ENCODE measurements at regions not wholly inside any gene's neighbourhood (a gene's known extent, or its start where the extent isn't known, plus 50 kb on each side); places are given as distances from the start of the nearest gene placed in this dataset.
A peak's percentile ranks its signal among the peaks of the same experiment; 100 is the strongest.

- DNase-seq: peak; percentile 29
- Histone ChIP-seq H3K4me3 (no peak overlapping the region), H3K27ac (peak overlapping the region; percentile 56), H3K36me3 (no peaks in the 10 kb centered on the region), H3K9ac (ENCODE audit: low read depth in 2 of 2, low read length in 2 of 2) (peak overlapping the region; percentile 20 to 32), H3K27me3 (no peaks in the 10 kb centered on the region), H3K9me3 (no peaks in the 10 kb centered on the region), H3K4me1 (peaks cover 5% of the 10 kb centered on the region)
- intact Hi-C loops (cut with DNase I): loop anchor here (5.0 kb wide), 1 partner anchor 82 kb away; no protein-coding TSS in a partner anchor
- no peak for TF ChIP-seq CTCF (IDR thresholded peaks at IDR 0.05)
Measured at GRCh38 chr14:101475456-101476257, 85.6 kb upstream of the DIO3 start.

GRCh38 chr14:101476258-101476915 lies 84.9 kb upstream of the DIO3 start:
- no peak for TF ChIP-seq CTCF (IDR thresholded peaks at IDR 0.05)
- Histone ChIP-seq H3K9ac (ENCODE audit: low read depth in 2 of 2, low read length in 2 of 2) (peak overlapping the region in 1 of 2 donors; percentile 32), H3K27me3 (no peaks in the 10 kb centered on the region), H3K27ac (peak overlapping the region; percentile 56), H3K4me1 (peaks cover 5% of the 10 kb centered on the region), H3K4me3 (no peak overlapping the region), H3K9me3 (no peaks in the 10 kb centered on the region), H3K36me3 (no peaks in the 10 kb centered on the region)
- DNase-seq: peak; percentile 57
- intact Hi-C loops (cut with DNase I): loop anchor here (5.0 kb wide), 1 partner anchor 81 kb away; no protein-coding TSS in a partner anchor

- TF ChIP-seq CTCF (IDR thresholded peaks at IDR 0.05): no peak
- Histone ChIP-seq H3K36me3 (no peaks in the 10 kb centered on the region), H3K27ac (peak overlapping the region; percentile 56), H3K4me1 (peaks cover 5% of the 10 kb centered on the region), H3K27me3 (no peaks in the 10 kb centered on the region), H3K4me3 (no peak overlapping the region), H3K9ac (ENCODE audit: low read depth in 2 of 2, low read length in 2 of 2) (peak overlapping the region in 1 of 2 donors; percentile 35), H3K9me3 (no peaks in the 10 kb centered on the region)
- intact Hi-C loops (cut with DNase I): loop anchor here (5.0 kb wide), 1 partner anchor 80 kb away; no protein-coding TSS in a partner anchor
- peak; percentile 80 for DNase-seq
Measured at GRCh38 chr14:101476916-101477553, 84.3 kb upstream of the DIO3 start.

- intact Hi-C loops (cut with DNase I): loop anchor here (5.0 kb wide), 1 partner anchor 80 kb away; no protein-coding TSS in a partner anchor
- H3K9me3 ChIP-seq: no peaks in the 10 kb centered on the region
- peak; percentile 15 for DNase-seq
- peaks cover 5% of the 10 kb centered on the region for H3K4me1 ChIP-seq
- no peak overlapping the region for H3K27ac ChIP-seq
- H3K27me3 ChIP-seq: no peaks in the 10 kb centered on the region
- H3K9ac ChIP-seq (ENCODE audit: low read depth in 2 of 2, low read length in 2 of 2): no peak overlapping the region
- no peaks in the 10 kb centered on the region for H3K36me3 ChIP-seq
- no peak overlapping the region for H3K4me3 ChIP-seq
- no peak for TF ChIP-seq CTCF (IDR thresholded peaks at IDR 0.05)
Measured at GRCh38 chr14:101477648-101478047, 83.6 kb upstream of the DIO3 start.

- no peak overlapping the region for H3K4me3 ChIP-seq
- no peak overlapping the region for H3K9ac ChIP-seq (ENCODE audit: low read depth in 2 of 2, low read length in 2 of 2)
- DNase-seq: peak; percentile 17
Measured at GRCh38 chr14:101478096-101478495, 83.2 kb upstream of the DIO3 start.

More at GRCh38 chr14:101478096-101478495, 83.2 kb upstream of the DIO3 start:
- intact Hi-C loops (cut with DNase I): loop anchor here (5.0 kb wide), 1 partner anchor 79 kb away; no protein-coding TSS in a partner anchor
- no peaks in the 10 kb centered on the region for H3K27me3 ChIP-seq
- peaks cover 5% of the 10 kb centered on the region for H3K4me1 ChIP-seq
- H3K9me3 ChIP-seq: no peaks in the 10 kb centered on the region
- H3K36me3 ChIP-seq: no peaks in the 10 kb centered on the region
- H3K27ac ChIP-seq: no peak overlapping the region
- TF ChIP-seq CTCF (IDR thresholded peaks at IDR 0.05): no peak

All from colonic mucosa (tissue), 4 donors.